GM19239 (cell line): ENCODE measurements at regions not wholly inside any gene's neighbourhood (a gene's known extent, or its start where the extent isn't known, plus 50 kb on each side); places are given as distances from the start of the nearest gene placed in this dataset.
"Not testable (repeated sequence)": the region's sequence is repeated elsewhere in the genome, so short reads cannot be mapped to it uniquely, and the experiment has no call there.

Source experiments
- DNase-seq: peaks from one replicate; pipeline ENCODE4 v3.0.0; 2011; ENCODE audit warnings: low spot score; ENCODE audit not compliant: insufficient read length
- FAIRE-seq: peaks from 2 replicates; lab custom pipeline; 2011; peaks lifted over from hg19 to GRCh38; lab: Jason Lieb, UNC

- DNase-seq (no peak), FAIRE-seq (no peak)
Measured at GRCh38 chr20:23146181-23146580, 60.1 kb upstream of the CD93 start.

- no peak for DNase-seq
- no peak for FAIRE-seq
Measured at GRCh38 chr20:23145281-23145700, 59.2 kb upstream of the CD93 start.

GRCh38 chr20:23144856-23145255 is 58.7 kb upstream of the CD93 start:
- no peak for FAIRE-seq
- no peak for DNase-seq

GRCh38 chr20:23143986-23144690 is 58.0 kb upstream of the CD93 start:
- FAIRE-seq (no peak), DNase-seq (no peak)

GRCh38 chr20:23143098-23143497 is 57.0 kb upstream of the CD93 start:
- FAIRE-seq (no peak), DNase-seq (no peak)

- no peak for FAIRE-seq
- no peak for DNase-seq
Measured at GRCh38 chr20:23142162-23143050, 56.3 kb upstream of the CD93 start.

GRCh38 chr20:23141450-23142161 is 55.5 kb upstream of the CD93 start:
- DNase-seq (no peak), FAIRE-seq (no peak)

GRCh38 chr20:23140991-23141390 is 54.9 kb upstream of the CD93 start:
- no peak for FAIRE-seq
- DNase-seq = no peak

- DNase-seq, FAIRE-seq: not testable (repeated sequence)
Measured at GRCh38 chr20:23139984-23140383, 53.9 kb upstream of the CD93 start.

GRCh38 chr20:23139524-23139923 is 53.4 kb upstream of the CD93 start:
- FAIRE-seq (no peak), DNase-seq (no peak)

- no peak for FAIRE-seq
- DNase-seq = no peak
Measured at GRCh38 chr20:23138682-23139081, 52.6 kb upstream of the CD93 start.

- FAIRE-seq = no peak
- no peak for DNase-seq
Measured at GRCh38 chr20:23138226-23138625, 52.1 kb upstream of the CD93 start.

GRCh38 chr20:23136893-23137745 is 51.0 kb upstream of the CD93 start:
- FAIRE-seq = no peak
- DNase-seq = no peak

GRCh38 chr20:23135449-23136420 is 49.6 kb upstream of the CD93 start:
- FAIRE-seq (no peak), DNase-seq (no peak)
